Karpas-422 (cell line): ENCODE measurements at regions not wholly inside any gene's neighbourhood (a gene's known extent, or its start where the extent isn't known, plus 50 kb on each side); places are given as distances from the start of the nearest gene placed in this dataset.
"Not testable (repeated sequence)": the region's sequence is repeated elsewhere in the genome, so short reads cannot be mapped to it uniquely, and the experiment has no call there.

Experiments used
- DNase-seq: peaks from one replicate; pipeline ENCODE4 v3.0.0-alpha.2; 2015
- H2AFZ ChIP-seq: fragments of 200-600 bp; sonication (generic); 2 replicates; pipeline ENCODE4 v1.6.1; 2014; ENCODE audit warnings: antibody characterized with exemption, low read length, mixed read lengths
- H3K27ac ChIP-seq: fragments of 200-600 bp; sonication (generic); 2 replicates; pipeline ENCODE4 v1.5.1; 2014; ENCODE audit warnings: mild to moderate bottlenecking, low read length, moderate library complexity
- H3K27me3 ChIP-seq: fragments of 200-600 bp; sonication (generic); 2 replicates; pipeline ENCODE4 v1.6.1; 2014; ENCODE audit warnings: low read length, mixed read lengths
- H3K36me3 ChIP-seq: fragments of 200-600 bp; sonication (generic); 2 replicates; pipeline ENCODE4 v1.6.1; 2014; ENCODE audit warnings: low read length, mixed read lengths; ENCODE audit not compliant: insufficient read depth
- H3K4me1 ChIP-seq: fragments of 200-600 bp; sonication (generic); 2 replicates; pipeline ENCODE4 v1.6.1; 2014; ENCODE audit warnings: mild to moderate bottlenecking, low read length, mixed read lengths
- H3K4me2 ChIP-seq: fragments of 200-600 bp; sonication (generic); 2 replicates; pipeline ENCODE4 v1.6.1; 2014; ENCODE audit warnings: low read length, low read depth, mild to moderate bottlenecking; ENCODE audit not compliant: poor library complexity, severe bottlenecking
- H3K4me3 ChIP-seq: fragments of 200-600 bp; sonication (generic); 2 replicates; pipeline ENCODE4 v1.5.1; 2014; ENCODE audit warnings: mild to moderate bottlenecking, antibody characterized with exemption, low read length, mixed read lengths
- H3K79me2 ChIP-seq: fragments of 200-600 bp; sonication (generic); 2 replicates; pipeline ENCODE4 v1.6.1; 2014; ENCODE audit warnings: mild to moderate bottlenecking, low read length, mixed read lengths
- H3K9ac ChIP-seq: fragments of 200-600 bp; sonication (generic); 2 replicates; pipeline ENCODE4 v1.6.0; 2014; ENCODE audit warnings: low read length
- H3K9me2 ChIP-seq: fragments of 200-600 bp; sonication (generic), shearing (Covaris generic); replicated peaks from 2 replicates; pipeline ENCODE4 v1.6.0; 2014; ENCODE audit warnings: mild to moderate bottlenecking, low read length, moderate library complexity; ENCODE audit not compliant: insufficient read depth
- H3K9me3 ChIP-seq: fragments of 300-700, 200-600 bp; sonication (generic); 2 replicates; pipeline ENCODE4 v1.6.1; 2014; ENCODE audit warnings: low read length, mixed read lengths
- H4K20me1 ChIP-seq: fragments of 200-600 bp; sonication (generic); 2 replicates; pipeline ENCODE4 v1.6.1; 2014; ENCODE audit warnings: mild to moderate bottlenecking, antibody characterized with exemption, low read length, low read depth; ENCODE audit not compliant: insufficient read depth

DNA sequence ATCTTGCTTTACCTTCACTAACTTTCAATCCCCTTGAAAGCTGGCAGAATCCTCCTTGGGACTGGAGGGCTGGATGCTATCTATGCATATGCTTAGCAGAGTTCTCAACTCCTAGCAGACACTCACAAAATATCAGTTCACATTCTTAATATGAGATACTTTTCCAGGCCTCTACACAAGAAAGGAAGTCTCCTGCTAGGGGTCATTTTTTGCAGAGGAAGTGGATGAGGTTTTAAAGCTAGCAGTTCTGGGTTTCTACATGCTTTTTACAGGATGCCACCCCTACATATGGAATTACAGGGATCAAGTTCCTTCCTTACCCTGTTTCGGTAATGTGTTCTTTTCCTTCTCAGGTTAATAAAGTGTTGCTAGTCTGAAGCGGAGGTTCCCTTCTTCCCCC is 206.3 kb upstream of the TP63 start:
- Histone ChIP-seq H3K27ac (no peak overlapping the region), H3K9me3 (no peaks in the 10 kb centered on the region), H3K9ac (no peak overlapping the region), H3K4me3 (no peak overlapping the region), H3K9me2 (no peaks in the 10 kb centered on the region), H2AFZ (no peak overlapping the region), H3K4me1 (no peaks in the 10 kb centered on the region), H3K79me2 (no peaks in the 10 kb centered on the region), H3K4me2 (no peak overlapping the region), H3K27me3 (no peaks in the 10 kb centered on the region), H4K20me1 (no peaks in the 10 kb centered on the region), H3K36me3 (no peaks in the 10 kb centered on the region)
- no peak for DNase-seq

DNA sequence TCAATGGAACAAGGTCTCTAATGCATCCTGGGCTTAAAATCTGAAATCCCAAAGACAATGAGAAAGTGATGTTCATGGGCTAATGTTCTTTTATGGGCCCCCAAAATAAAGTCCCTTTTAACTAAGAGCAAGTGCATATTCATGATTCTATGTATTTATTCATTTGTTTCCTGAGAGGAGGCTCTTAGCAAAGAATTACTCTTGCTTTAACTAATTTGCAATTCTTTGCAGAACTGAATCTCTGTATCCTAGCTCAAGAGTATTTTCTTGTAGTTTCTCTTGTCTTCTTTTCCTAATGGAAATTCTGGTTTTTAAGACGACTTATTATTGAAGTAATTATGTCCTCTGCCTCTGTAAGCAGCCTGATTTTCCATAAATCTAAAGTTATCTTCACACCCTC is 202.2 kb upstream of the TP63 start:
- H3K9me2 ChIP-seq, result no peaks in the 10 kb centered on the region
- no peaks in the 10 kb centered on the region for H3K9me3 ChIP-seq
- H3K4me1 ChIP-seq, result no peaks in the 10 kb centered on the region
- H3K9ac ChIP-seq, result no peak overlapping the region
- no peak overlapping the region for H3K4me2 ChIP-seq
- H3K36me3 ChIP-seq, result no peaks in the 10 kb centered on the region
- H3K27me3 ChIP-seq, result no peaks in the 10 kb centered on the region
- no peak overlapping the region for H3K4me3 ChIP-seq
- DNase-seq, result no peak
- no peaks in the 10 kb centered on the region for H4K20me1 ChIP-seq
- H3K27ac ChIP-seq, result no peak overlapping the region
- no peak overlapping the region for H2AFZ ChIP-seq
- no peaks in the 10 kb centered on the region for H3K79me2 ChIP-seq

DNA sequence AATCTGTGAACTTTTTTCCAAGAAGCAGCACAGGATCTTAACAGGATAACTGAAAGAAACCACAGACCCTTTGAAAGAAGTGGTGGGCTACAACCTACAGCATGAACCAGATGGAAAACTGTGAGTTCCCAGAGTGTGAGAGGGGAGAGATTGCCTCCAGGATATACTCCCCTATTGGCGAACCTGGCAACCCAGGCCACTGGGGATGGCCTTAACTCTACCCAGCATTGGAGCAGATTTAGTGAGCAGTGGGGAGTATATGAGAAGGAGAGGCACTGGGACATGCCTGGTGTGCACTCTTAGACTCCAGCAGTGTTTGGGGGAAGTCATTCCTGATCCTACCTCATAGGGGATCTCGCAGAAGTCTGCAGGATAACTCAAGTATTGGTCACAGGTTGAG is 201.0 kb upstream of the TP63 start:
- Histone ChIP-seq H3K9ac (no peak overlapping the region), H3K4me3 (no peak overlapping the region), H3K4me2 (no peak overlapping the region), H3K27me3 (no peaks in the 10 kb centered on the region), H3K79me2 (no peaks in the 10 kb centered on the region), H3K4me1 (no peaks in the 10 kb centered on the region), H3K27ac (no peak overlapping the region), H2AFZ (no peak overlapping the region), H4K20me1 (no peaks in the 10 kb centered on the region), H3K9me2 (0 out of 2 replicates have a peak, but pooled peaks cover 3% of the 10 kb centered on the region), H3K36me3 (no peaks in the 10 kb centered on the region), H3K9me3 (no peaks in the 10 kb centered on the region)
- no peak for DNase-seq

DNA sequence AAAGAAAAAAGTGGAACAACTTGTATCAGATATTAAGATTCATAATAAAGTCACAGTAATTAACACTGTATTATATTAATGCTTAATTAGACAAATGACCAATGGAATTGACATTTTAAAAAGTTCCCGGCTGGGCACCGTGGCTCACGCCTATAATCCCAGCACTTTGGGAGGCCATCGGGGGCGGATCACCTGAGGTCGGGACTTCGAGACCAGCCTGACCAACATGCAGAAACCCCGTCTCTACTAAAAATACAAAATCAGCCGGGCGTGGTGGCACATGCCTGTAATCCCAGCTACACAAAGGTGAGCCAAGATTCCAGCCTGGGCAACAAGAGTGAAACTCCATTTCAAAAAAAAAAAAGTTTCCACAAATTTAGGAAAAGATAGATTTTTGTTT is 188.9 kb upstream of the TP63 start:
- not testable (repeated sequence) for H3K27ac ChIP-seq, H3K79me2 ChIP-seq, H3K4me1 ChIP-seq, H3K9ac ChIP-seq, H3K4me3 ChIP-seq, DNase-seq, H3K9me3 ChIP-seq, H3K9me2 ChIP-seq, H3K36me3 ChIP-seq, H2AFZ ChIP-seq, H3K27me3 ChIP-seq, H3K4me2 ChIP-seq, H4K20me1 ChIP-seq

- no peak for DNase-seq
- Histone ChIP-seq H2AFZ (no peak overlapping the region), H3K4me2 (no peak overlapping the region), H3K9me2 (no peaks in the 10 kb centered on the region), H3K79me2 (no peaks in the 10 kb centered on the region), H4K20me1 (no peaks in the 10 kb centered on the region), H3K4me3 (no peak overlapping the region), H3K36me3 (no peaks in the 10 kb centered on the region), H3K9me3 (no peaks in the 10 kb centered on the region), H3K9ac (no peak overlapping the region), H3K27ac (no peak overlapping the region), H3K4me1 (no peaks in the 10 kb centered on the region), H3K27me3 (no peaks in the 10 kb centered on the region)
These were observed 184.1 kb upstream of the TP63 start for GRCh38 chr3:189446959-189447560.

GRCh38 chr3:189449084-189449483 is 182.1 kb upstream of the TP63 start:
- Histone ChIP-seq H3K9me3 (no peaks in the 10 kb centered on the region), H3K36me3 (no peaks in the 10 kb centered on the region), H3K79me2 (no peaks in the 10 kb centered on the region), H2AFZ (no peak overlapping the region), H3K4me3 (no peak overlapping the region), H3K9ac (no peak overlapping the region), H3K4me1 (no peaks in the 10 kb centered on the region), H3K27ac (no peak overlapping the region), H3K9me2 (no peaks in the 10 kb centered on the region), H3K27me3 (no peaks in the 10 kb centered on the region), H4K20me1 (no peaks in the 10 kb centered on the region), H3K4me2 (no peak overlapping the region)
- DNase-seq, result no peak

DNA sequence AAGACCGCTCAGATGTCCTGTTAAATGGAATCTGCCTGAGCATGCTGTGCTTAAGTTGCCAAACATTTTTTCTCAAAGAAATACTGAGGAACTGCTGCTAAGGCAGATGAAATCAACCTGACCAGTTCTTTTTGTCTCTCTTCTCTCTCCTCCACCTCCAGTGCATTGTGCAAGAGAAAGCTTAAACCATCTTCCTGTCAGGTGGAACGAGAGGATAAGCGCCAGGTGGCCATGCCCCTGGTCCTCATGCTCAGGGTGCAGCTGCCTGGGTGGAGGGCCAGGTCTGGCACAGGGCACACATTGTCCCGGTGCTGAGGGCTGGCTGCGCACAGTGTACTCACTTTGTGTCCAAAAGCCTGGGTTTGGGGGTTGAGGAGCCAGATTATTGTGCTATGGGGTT is 176.2 kb upstream of the TP63 start:
- Histone ChIP-seq H3K79me2 (no peaks in the 10 kb centered on the region), H3K9me2 (no peaks in the 10 kb centered on the region), H2AFZ (no peak overlapping the region), H3K27me3 (no peaks in the 10 kb centered on the region), H4K20me1 (no peaks in the 10 kb centered on the region), H3K4me2 (no peak overlapping the region), H3K9me3 (no peaks in the 10 kb centered on the region), H3K27ac (no peak overlapping the region), H3K4me1 (no peaks in the 10 kb centered on the region), H3K36me3 (no peaks in the 10 kb centered on the region), H3K9ac (no peak overlapping the region), H3K4me3 (no peak overlapping the region)
- no peak for DNase-seq

DNA sequence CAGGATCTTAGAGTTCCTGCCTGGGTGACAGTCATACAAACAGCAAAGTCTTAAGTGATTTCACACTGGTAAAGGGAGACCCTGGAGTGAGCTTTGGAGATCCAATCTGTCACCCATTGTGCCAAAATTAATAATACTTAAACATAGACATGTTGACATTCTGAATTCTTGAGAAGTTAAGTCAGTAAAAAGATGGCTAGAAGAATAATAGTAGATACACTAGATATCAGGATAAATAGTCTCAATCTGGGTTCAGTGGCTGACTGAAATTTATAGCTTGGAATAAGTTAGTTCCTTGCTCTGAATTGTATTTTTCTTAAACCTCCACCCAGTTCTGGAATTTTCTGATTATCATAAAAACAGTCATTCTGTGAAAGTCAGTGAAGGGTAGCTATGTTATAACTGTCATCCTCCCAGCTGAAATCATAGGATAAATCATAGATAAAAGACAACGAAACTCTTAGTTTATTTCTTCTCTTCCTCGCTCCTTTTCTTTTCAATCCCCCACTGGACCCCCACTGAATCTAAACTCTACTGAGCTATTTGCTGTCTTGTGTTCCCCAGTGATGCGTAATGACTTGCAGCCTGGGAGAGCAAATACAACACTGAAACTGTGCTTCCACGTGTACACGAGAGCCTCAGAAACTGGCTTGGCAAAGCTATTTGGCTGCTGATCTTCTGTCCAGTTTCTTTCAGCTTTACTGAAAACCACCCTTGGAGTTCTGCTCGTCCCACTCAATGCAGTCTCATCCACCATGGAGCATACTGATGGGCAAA is 175.4 kb upstream of the TP63 start:
- Histone ChIP-seq H3K4me2 (no peak overlapping the region), H3K9me2 (no peaks in the 10 kb centered on the region)
- DNase-seq, result no peak

More for the DNA sequence above, 175.4 kb upstream of the TP63 start:
- Histone ChIP-seq H3K27me3 (no peaks in the 10 kb centered on the region), H3K27ac (no peak overlapping the region), H3K4me1 (no peaks in the 10 kb centered on the region), H3K4me3 (no peak overlapping the region), H4K20me1 (no peaks in the 10 kb centered on the region), H3K36me3 (no peaks in the 10 kb centered on the region), H3K9me3 (no peaks in the 10 kb centered on the region), H2AFZ (no peak overlapping the region), H3K79me2 (no peaks in the 10 kb centered on the region), H3K9ac (no peak overlapping the region)
